Activated CD4-positive, alpha-beta T cell treated with anti-CD3 and anti-CD28 coated beads, Interleukin-2, Interleukin-6, amounts not matched to agents 100 ng/mL and 50 ng/mL, durations not matched to agents 16 hours and 8 hours (primary cell): ENCODE measurements at regions not wholly inside any gene's neighbourhood (a gene's known extent, or its start where the extent isn't known, plus 50 kb on each side); places are given as distances from the start of the nearest gene placed in this dataset.
"Not testable (repeated sequence)": the region's sequence is repeated elsewhere in the genome, so short reads cannot be mapped to it uniquely, and the experiment has no call there.

Experiments
- DNase-seq: peaks from one replicate; pipeline ENCODE4 v3.0.0-alpha.2; 2020

DNA sequence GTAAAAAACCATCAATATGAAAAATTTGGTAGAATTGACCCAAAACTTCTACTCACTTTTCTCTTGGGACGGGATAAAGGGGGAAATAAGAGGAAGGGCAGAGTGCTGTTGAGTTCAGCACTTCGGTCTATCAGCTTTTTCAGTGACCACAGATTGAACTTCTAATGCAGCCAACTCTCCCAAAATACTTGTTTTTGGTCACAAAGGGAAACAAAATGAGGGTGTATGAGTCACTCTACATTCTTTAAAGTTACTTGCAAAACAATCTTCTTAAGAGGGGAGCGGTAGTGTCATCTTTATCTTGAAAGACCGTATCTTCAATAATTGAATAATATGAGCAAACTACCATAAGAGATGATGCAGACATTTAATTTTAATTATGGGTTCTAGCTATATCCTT, 661.3 kb downstream of the CD109 start:
- DNase-seq, result no peak

DNA sequence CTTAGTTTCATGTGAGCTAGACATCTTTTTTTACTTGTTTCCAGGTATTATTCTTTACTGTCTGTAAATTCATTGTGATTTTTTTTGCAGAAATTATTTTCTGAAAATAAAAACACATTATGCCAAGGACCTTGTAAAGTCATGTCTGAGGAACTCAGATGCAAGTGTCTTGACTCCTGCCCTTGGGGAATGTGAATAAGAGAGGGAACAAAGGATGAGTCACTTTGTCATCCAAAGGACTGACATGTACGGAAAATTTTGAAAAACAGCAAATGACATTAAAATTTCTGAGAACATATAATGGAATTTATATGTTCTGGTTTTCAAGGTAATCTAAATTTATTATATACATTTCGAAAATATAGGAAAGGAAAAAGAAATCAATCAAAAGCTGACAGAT, 660.4 kb downstream of the CD109 start:
- no peak for DNase-seq

DNA sequence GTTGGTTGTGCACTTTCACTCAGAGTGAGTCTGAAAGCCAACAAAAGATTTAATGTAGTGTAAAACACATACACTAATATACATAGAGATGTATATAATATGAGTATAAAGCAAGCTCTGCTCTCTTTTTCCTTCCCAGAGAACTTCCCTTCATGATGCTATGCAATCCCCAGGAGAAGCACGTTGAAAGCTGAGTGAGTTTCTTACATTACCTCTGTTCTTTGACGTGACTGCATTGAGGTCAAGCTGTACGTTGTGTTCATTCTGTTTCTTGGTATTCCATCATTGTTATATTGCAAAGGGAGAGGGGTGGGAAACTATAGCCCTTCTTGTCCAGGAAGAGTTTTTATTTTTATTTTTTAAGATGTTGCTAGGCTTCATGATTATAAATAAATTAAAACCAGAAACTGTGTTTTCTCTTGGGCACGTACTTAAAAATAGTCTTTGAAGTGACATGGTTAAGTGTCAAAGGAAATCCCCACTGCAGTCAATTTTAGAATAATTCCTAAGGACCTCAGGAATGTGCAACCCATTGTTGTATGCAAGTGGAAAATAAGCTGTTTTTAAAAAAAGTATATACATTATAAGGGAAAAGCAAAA, 651.0 kb downstream of the CD109 start:
- no peak for DNase-seq

DNA sequence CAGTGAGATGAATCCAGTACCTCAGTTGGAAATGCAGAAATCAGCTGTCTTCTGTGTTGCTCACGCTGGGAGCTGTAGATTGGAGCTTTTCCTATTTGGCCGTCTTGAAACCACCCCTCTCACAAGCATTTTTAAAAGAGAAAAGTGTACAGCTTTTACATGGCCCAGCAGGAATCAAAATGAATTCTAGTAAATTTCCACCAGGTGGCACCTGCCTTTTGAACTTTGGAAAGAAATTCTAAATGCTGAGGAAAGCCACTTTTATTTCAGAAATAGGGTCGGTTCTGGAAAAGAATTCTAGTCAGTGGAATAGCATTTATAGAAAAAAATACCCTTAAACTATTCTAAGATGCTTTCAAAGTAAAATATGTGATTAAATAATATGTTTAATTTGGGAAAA, 647.8 kb downstream of the CD109 start:
- DNase-seq, result no peak

DNA sequence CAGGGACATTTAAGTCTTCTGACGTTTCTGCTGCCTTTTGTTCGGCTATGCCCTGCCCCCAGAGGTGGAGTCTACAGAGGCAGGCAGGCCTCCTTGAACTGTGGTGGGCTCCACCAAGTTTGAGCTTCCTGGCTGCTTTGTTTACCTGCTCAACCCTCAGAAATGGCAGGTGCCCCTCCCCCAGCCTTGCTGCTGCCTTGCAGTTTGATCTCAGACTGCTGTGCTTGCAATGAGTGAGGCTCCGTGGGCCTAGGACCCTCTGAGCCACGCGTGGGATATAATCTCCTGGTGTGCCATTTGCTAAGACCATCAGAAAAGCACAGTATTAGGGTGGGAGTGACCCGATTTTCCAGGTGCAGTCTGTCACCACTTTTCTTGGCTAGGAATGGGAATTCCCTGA, 647.3 kb downstream of the CD109 start:
- DNase-seq, result not testable (repeated sequence)

DNA sequence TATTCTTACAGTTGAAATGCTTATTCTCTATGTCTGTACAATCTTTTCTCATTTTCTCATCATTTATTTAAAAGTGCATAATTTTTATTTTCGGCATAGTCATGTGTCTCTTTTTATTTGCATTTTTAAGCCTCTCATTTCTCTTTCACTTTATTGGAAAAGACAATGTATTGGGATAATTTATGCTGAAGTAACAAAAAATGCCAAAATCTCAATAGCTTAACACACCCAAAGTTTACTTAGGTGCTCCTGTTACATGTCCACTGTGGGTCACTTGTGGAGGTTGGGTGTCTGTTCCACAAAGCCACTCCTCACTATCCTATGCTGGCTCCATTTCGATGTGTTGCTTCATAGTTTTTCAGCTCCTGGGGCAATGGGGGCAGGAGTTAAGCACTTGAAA, 638.7 kb downstream of the CD109 start:
- no peak for DNase-seq

DNA sequence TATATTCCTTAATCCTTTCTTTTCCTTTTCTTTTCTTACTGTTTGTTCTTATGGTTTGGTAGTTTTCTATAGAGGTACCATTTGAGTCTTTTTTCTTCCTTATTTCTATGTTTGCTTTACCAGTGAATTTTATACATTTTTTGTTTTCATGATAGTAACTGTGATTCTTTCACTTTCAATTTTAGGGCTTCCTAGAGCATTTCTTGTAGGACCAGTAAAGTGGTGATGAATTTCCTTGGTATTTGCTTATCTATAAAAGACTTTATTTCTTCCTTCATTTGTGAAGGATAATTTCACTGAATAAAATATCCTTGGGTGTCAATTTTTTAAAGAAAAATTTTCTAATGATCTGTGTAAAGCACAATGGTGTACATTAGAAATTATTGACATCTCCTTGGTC, 637.4 kb downstream of the CD109 start:
- no peak for DNase-seq

DNA sequence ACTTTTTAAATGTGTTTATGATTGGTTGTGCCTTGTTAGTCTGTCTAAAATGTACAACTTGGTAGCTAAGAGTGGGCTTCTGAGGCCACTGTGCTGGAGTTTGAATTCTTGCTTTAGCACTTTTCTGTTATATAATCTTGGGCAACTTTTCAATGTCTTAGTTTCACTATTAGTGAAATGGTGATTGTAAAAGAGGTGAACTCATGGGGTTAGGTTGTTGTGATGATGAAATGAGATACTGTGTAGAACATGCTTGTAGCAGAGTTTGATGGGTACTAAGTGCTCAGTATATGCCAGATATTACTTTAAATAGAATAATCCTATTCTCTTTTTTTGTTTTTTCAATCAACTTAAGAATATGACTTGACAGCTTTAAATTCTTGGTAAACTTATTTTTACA, 624.7 kb downstream of the CD109 start:
- no peak for DNase-seq

DNA sequence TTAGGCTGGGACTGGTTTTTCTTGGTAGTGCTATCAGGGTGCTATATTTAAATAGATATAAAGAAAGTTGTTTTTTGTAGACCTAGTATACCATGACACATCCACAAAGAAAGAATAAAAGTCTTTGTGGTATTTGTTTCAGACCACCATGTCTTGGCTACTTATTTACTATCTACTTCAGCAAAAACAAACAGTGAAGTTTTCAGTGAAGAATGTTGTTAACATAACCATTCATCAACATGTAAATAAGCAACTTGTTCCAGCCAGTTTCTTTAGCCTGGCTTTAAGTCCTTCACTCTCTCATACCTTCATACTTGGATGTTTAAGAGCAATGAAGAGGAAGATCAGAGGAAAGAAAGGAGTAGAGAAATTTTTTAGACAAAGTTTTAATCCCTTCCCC, 624.1 kb downstream of the CD109 start:
- DNase-seq, result no peak

DNA sequence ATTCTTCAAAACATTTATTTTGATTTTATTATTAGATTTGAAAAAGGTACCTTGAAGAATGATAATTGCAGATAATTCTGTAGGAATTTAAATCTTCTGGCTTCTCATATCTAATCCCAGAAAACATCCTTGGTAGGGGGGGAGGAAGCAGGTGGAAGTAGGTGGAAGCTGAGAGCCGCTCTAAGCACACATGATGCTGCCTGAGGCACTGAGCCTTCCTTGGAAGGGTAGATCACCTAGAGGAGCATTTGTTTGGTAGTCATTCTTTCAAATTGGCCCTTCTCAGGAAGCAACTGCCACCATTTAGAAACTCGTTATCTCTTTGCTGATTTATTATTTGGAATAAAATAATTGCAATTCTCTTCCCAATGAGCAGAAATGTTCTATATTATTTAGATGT, 623.3 kb downstream of the CD109 start:
- no peak for DNase-seq

DNA sequence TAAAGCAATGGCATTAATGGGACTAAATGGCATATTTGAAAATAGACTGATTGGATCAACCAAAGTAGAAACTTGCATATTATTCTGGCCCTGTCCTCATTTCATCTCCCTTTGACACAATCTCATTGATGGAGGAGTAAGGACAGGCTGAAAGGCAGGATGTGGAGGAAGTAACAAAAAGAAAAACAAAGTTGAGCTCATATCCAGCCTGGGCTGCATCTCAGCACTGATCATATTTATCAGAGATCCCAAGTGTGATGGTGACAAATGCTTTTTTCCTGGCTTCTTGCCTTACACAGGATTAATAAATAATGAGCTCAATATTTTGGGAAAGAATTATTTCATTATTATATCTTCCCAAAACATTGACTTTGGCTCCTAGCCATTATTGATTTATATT, 622.7 kb downstream of the CD109 start:
- no peak for DNase-seq

DNA sequence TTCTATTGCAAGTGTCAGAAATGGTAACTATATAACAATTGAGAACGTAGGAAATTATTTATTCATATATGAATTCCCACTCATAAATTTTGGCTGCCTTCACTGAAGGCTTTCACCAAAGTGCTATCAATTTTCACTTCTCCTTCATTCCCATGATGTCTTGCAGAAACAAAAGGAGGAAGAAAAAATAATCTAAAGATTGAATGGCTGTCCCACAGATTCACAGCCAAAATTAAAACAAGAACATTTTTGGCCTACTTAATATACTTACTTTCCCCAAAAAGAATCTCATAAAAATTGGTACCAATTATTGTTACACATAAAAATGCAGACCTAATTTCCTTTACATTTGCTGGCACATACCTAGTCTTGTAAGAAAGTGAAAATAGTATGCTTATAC, 616.1 kb downstream of the CD109 start:
- no peak for DNase-seq

DNA sequence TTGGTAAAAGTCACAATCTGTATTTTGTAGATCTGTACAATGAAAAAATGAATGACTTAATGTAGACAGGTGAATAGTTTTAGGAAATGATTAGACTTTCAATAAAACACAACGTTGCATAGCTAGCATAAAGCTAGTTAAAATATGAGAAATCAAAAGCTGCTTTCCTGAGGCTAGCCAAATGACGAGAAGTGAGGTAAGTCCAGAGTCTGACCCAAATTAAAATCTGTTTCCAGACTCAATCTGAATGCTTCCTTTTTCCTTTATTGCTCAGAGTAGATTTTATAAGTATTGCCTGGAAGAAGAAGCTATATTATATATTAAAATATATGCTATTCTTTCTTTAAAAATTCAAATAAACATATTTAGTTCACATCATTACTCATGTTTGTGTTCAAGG, 615.4 kb downstream of the CD109 start:
- DNase-seq, result no peak

DNA sequence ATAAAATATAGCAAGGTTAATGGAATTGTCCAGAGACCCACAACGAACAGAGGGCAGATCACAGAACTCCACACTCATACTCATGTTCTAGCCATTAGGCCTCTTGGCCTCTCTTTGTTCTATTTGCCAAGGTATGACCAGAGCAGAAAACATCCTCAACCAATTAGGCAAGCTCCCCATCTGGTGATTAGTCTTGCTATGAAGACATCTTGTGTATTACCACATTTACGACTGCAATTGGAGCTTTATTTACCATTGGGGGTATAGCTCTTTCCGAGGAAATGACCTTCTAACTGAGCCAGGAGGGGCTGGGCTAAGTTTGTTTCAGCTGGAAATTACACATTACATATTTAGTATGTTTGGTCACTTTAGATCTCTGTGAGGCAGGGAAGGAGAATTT, 593.9 kb downstream of the CD109 start:
- no peak for DNase-seq

DNA sequence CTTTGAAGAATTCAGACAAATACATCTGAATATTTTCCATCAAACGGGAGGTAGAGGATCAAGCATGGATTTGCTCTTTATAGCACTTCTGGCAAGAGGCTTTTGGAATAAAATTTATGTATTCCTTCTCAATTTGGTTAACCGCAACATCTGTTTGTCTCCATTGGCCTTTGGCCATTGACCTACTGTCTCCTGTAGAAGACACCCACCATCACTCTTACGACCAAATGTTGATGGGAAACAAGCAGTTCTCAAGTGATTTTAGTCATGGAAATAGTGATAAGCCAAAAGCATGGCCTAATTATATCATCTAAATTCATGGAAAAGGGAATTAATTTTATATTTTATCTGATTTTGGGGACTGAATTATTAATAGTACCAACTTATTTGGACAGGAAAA, 591.9 kb downstream of the CD109 start:
- DNase-seq, result no peak

DNA sequence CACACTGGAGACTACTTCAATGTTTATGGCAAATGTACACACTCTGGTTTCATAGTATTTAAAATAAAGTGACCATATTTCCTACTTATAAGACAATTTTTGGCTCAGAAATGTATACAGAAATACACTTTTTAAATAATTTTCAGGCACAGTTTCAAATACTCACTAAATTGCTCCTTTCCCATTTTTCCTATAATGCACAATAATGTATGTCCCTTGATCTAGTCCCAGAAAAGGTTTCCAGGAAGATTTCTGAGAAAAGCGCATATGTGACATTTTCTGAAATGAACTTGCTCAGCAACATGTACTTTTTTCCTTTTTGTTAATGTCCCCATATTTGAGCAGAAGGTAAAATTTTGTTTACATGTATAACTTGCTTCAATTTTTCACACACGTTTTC, 591.4 kb downstream of the CD109 start:
- no peak for DNase-seq

DNA sequence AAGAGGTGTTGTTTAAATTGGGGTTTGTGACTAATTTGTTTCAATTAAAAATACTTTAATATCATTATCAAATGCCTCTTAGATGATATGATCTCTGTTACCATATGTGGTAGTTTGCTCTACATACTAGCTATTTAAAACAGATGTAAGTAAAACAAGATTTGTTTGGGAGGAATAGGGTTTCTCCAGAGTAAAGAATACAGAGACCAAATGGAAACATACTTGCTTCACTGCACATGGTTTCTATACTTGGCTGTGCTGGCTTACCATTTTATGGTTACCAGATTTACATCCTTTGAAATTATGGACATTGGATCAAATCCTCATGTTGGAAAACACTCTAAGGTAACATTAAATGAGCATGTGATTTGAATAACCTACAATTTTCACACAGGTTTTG, 588.3 kb downstream of the CD109 start:
- no peak for DNase-seq

DNA sequence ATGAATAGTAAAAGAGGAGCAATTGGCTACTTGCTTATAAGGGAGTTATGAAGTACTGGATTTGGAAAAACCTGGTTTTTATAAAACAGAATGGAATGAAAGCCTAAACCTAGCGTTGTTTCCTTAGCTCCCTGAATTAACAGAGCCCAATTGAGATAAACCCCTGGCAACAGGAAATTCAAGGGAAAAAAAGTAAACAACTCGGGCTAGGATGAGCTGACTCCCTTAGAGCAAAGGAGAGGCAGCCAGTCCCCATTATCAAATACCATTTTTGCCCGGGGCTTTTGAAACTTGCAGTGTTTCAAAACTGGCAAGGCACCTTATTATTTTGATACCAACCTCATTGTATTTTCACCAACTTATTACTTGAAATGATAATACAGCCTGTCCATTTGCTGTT, 587.5 kb downstream of the CD109 start:
- DNase-seq, result no peak

DNA sequence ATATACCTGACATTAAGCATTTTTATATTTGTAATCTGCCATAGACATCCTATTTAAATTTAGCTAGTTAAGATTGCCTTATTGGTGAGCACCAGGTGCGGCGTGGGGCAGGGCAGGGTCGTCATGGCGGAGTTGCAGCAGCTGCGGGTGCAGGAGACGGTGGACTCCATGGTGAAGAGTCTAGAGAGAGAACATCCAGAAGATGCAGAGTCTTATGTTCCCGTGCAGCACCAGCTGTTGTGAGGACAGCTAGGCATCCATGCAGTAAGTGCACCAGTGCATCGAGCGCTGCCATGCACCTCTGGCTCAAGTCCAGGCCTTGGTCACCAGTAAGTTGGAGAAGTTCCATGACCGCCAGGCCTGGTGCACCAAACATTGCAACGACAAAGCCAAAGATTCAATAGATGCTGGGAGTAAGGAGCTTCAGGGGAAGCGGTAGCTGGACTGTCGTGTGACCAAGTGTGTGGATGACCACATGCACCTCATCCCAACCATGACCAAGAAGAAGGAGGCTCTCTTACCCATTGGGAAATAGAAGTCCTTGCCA, 586.2 kb downstream of the CD109 start:
- no peak for DNase-seq

DNA sequence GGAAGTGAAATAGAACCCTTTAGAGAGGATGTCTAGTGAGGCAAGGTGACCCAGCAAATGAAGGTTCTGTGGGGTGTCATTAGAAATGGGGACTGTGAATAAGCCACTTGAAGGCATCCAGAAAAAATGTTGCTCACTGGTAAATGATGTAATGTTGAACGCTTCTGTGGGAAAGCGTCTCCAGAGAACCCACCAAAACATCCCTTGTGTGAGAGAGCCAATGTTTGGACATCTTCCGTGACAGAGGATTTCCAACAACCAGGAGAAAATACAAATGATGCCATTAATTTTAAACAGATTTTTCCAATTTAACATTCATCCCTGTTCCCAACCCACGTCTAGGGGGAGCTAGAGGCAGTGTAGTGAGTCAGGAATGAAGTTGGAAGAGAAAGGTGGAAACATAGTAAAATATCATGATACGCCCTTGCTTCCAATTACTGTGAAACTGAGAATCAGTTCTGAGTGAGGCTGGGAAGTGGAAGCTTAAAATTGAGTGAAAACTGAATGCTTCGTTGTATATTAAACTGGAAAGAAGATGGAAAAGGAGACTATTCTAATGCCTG, 584.2 kb downstream of the CD109 start:
- no peak for DNase-seq

DNA sequence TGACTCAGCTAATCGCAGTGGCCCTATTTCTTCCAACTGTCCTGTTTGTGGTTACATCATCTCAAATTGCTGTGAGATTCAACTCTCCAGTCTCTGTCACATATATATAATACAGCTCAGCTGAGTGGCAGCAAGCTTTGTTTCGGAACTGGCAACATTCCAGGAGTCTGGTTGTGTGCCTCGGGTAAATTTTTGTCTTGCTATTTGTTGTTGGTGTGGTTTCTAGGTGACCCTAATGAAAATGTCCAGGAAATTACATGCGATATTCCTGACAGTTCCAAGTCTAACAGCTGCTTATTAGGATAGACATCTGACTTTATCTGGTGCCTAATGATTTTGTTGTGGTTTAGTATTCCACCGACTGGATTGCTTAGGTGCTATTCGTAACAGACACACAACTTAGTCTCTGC, 581.8 kb downstream of the CD109 start:
- no peak for DNase-seq

DNA sequence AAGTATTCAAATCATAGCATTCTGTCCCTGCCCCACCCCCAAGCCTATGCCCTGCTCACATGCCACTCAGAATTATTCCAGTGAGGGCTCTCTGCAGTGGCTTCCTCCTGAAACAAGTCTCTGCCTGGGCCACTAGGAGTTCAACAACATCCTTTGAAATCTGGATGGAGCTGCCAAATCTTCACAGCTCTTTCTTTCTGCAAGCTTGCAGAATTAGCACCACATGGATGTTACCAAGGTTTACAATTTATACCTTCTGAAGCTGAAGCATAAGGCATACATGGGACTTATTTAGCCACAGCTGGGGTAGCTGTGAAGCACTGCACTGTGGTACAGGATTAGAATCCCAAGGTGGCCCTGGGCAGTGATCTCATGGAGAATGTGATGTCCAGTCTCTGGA, 577.5 kb downstream of the CD109 start:
- DNase-seq, result no peak

DNA sequence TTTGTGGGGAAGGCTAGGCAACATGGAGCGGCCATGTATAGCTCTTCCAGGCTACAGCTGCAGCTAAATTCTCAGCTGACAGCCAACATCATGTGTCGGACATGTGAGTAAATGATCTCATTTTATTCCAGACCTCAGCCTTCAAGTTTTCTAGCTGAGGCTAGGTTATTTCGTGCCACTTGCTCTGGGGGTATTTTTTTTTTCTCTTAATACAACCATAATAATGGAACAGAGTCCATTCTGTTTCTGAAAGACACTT, 573.5 kb downstream of the CD109 start:
- no peak for DNase-seq

DNA sequence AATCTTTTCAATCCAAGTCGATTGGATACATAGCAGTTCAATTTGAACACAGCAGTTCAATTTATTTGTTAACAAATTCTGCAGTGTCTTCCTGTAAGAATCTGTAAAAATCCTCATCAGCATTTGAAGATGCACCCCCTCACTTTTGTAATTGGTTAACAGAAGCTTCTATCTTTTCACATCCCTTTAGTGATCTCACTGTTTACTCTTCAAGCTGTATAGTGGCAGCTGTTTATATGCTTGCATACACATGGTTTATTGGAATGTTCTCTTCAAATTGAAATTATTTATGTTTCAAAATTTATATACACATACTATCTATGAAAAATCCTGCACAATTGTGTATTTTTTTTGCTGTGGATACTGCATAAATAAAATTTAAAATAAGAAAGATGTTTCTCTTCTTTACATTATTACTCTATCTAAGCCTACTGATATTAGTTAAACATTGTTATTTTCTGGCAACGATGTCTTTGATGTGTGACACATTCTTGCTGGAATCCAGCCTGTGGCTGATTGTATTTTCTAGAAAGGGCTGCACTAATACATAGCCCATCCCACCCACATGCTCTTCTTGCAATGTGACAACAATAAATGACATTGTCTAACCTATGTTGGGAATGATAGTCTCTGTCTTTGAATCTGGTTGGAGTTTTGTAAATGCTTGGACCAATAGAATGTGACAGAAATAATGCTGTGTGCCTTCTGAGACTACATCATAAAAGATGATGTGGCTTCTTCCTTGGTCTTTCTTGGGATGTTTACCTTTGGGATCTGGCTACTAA, 573.0 kb downstream of the CD109 start:
- no peak for DNase-seq

DNA sequence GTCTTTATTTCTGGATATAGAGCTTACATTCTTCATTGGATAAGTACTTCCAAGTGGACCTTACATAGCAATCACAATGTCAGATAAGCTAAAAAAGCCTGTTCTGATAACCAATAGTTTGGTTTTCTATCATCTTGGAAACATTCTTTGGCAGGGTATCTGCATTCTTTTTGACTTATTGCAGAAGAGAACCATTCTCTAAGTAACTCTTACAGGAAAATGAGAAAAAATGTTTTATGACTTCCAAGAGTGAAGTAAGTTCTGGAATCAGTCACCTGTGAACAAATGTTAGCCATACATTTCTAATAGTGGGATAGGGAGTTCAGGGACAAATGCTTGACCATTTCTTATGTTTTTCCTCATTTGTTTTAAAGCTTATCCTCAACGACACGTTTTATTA, 564.0 kb downstream of the CD109 start:
- no peak for DNase-seq
